ENCODE measurements at regions not wholly inside any gene's neighbourhood (a gene's known extent, or its start where the extent isn't known, plus 50 kb on each side); places are given as distances from the start of the nearest gene placed in this dataset.

DNA sequence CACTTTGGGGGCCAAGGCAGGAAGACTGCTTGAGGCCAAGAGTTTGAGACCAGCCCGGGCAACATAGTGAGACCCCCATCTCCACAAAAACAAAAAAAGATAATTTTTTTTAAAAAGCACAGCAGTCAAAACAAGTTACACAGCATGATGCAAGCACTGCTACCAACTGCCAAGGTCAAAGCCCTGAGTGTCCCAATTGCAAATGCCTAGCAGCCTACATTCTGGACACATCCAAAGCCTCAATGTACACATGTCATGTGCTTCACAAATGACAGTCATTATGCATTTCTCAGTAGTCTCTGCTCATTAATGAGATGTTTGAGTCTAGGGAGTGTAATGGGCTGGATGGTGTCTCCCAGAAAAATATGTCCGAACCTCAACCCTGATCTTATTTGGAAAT, 113.7 kb upstream of the CCND2 start:
- no peaks in the 10 kb centered on the region for H3K9me3 ChIP-seq (ENCODE audit: low read depth, low read length, poor library complexity, severe bottlenecking)
- H3K27ac ChIP-seq (ENCODE audit: low read depth, low read length, poor library complexity, severe bottlenecking): no peak overlapping the region
- H3K36me3 ChIP-seq (ENCODE audit: insufficient read depth, low read length, poor library complexity, severe bottlenecking): no peaks in the 10 kb centered on the region
- POLR2A ChIA-PET (ENCODE audit: low non-redundant PET): no interaction called here
- H3K27me3 ChIP-seq (replicated peaks; ENCODE audit: insufficient read depth, low read depth, low read length, poor library complexity): peaks cover 14% of the 10 kb centered on the region
- no peak for DNase-seq (ENCODE audit: low spot score)
- no TSS peak for BruUV-seq (replicated peaks)
- no peak overlapping the region for H3K4me3 ChIP-seq (ENCODE audit: low read depth, low read length, poor library complexity, severe bottlenecking)
- CTCF ChIA-PET: no interaction called here
- H3K4me1 ChIP-seq (ENCODE audit: insufficient read depth, low read length, poor library complexity, severe bottlenecking): no peaks in the 10 kb centered on the region
- intact Hi-C loops (cut with micrococcal nuclease; ENCODE audit: unreplicated experiment): no loop called here
- TF ChIP-seq EZH2 (IDR thresholded peaks at IDR 0.05; ENCODE audit: borderline replicate concordance, low read depth, low read length, poor library complexity, severe bottlenecking) (no peak), CTCF (conservative IDR thresholded peaks at IDR 0.05; ENCODE audit: low read depth, low read length) (no peak)

- no peaks in the 10 kb centered on the region for H3K27me3 ChIP-seq (replicated peaks; ENCODE audit: insufficient read depth, low read depth, low read length, poor library complexity)
- no peak for DNase-seq (ENCODE audit: low spot score)
- intact Hi-C loops (cut with micrococcal nuclease; ENCODE audit: unreplicated experiment): no loop called here
- BruUV-seq (replicated peaks): no TSS peak
- POLR2A ChIA-PET (ENCODE audit: low non-redundant PET): no interaction called here
- H3K27ac ChIP-seq (ENCODE audit: low read depth, low read length, poor library complexity, severe bottlenecking): no peak overlapping the region
- H3K4me3 ChIP-seq (ENCODE audit: low read depth, low read length, poor library complexity, severe bottlenecking): no peak overlapping the region
- TF ChIP-seq CTCF (conservative IDR thresholded peaks at IDR 0.05; ENCODE audit: low read depth, low read length) (no peak), EZH2 (IDR thresholded peaks at IDR 0.05; ENCODE audit: borderline replicate concordance, low read depth, low read length, poor library complexity, severe bottlenecking) (no peak)
- H3K36me3 ChIP-seq (ENCODE audit: insufficient read depth, low read length, poor library complexity, severe bottlenecking): no peaks in the 10 kb centered on the region
- no peaks in the 10 kb centered on the region for H3K4me1 ChIP-seq (ENCODE audit: insufficient read depth, low read length, poor library complexity, severe bottlenecking)
- CTCF ChIA-PET: no interaction called here
- H3K9me3 ChIP-seq (ENCODE audit: low read depth, low read length, poor library complexity, severe bottlenecking): no peaks in the 10 kb centered on the region
Measured at GRCh38 chr12:4158306-4158705, 115.3 kb upstream of the CCND2 start.

DNA sequence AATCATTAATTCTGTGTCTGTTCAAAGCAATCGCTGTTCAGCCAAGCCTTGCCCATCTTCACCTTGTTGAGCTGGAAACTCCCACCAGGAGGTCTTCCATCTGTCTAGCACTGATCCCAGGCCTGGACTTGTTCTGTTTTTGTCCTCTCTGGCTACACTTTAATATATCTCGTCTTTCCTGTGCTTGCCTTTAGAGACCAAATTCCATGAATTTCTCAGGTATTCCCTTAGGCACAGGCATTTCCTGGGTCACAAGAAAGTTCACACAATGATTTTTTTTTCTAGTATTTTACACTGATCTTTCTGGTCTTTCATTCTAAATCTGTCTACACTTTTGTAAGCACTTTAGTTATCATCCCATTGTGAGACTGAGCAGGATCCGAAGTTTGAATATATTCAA, 116.4 kb upstream of the CCND2 start:
- intact Hi-C loops (cut with micrococcal nuclease; ENCODE audit: unreplicated experiment): no loop called here
- no peaks in the 10 kb centered on the region for H3K4me1 ChIP-seq (ENCODE audit: insufficient read depth, low read length, poor library complexity, severe bottlenecking)
- no peaks in the 10 kb centered on the region for H3K9me3 ChIP-seq (ENCODE audit: low read depth, low read length, poor library complexity, severe bottlenecking)
- no TSS peak for BruUV-seq (replicated peaks)
- TF ChIP-seq CTCF (conservative IDR thresholded peaks at IDR 0.05; ENCODE audit: low read depth, low read length) (no peak), EZH2 (IDR thresholded peaks at IDR 0.05; ENCODE audit: borderline replicate concordance, low read depth, low read length, poor library complexity, severe bottlenecking) (no peak)
- POLR2A ChIA-PET (ENCODE audit: low non-redundant PET): no interaction called here
- CTCF ChIA-PET: no interaction called here
- no peak for DNase-seq (ENCODE audit: low spot score)
- H3K36me3 ChIP-seq (ENCODE audit: insufficient read depth, low read length, poor library complexity, severe bottlenecking): no peaks in the 10 kb centered on the region
- no peak overlapping the region for H3K27ac ChIP-seq (ENCODE audit: low read depth, low read length, poor library complexity, severe bottlenecking)
- no peaks in the 10 kb centered on the region for H3K27me3 ChIP-seq (replicated peaks; ENCODE audit: insufficient read depth, low read depth, low read length, poor library complexity)
- no peak overlapping the region for H3K4me3 ChIP-seq (ENCODE audit: low read depth, low read length, poor library complexity, severe bottlenecking)

All from A673 (cell line).